Liver (tissue), 3 donors: ENCODE measurements at regions not wholly inside any gene's neighbourhood (a gene's known extent, or its start where the extent isn't known, plus 50 kb on each side); places are given as distances from the start of the nearest gene placed in this dataset.

Experiments used
- CTCF ChIP-seq: fragments of 150-350 bp; IDR thresholded peaks from 2 replicates; pipeline ENCODE4 v1.5.1; 2017; ENCODE audit warnings: improper control_type of control experiment, low read depth, low read length; ENCODE audit not compliant: missing input control
- GABPA ChIP-seq, 2 donors: IDR thresholded peaks in 1 of 2; conservative IDR thresholded peaks in 1 of 2; 2 replicates each; pipeline ENCODE4 v1.6.1; 2016; ENCODE audit warnings: antibody characterized with exemption in 2 of 2, mild to moderate bottlenecking in 1 of 2, moderate library complexity in 1 of 2
- TAF1 ChIP-seq: conservative IDR thresholded peaks from 2 replicates; pipeline ENCODE4 v1.6.1; 2016; ENCODE audit warnings: antibody characterized with exemption, mild to moderate bottlenecking
- donor health status: healthy.
- donor health status: healthy.

- TF ChIP-seq GABPA (IDR thresholded peaks at IDR 0.05 in 1 of 2, conservative IDR thresholded peaks at IDR 0.05 in 1 of 2) (no peak), CTCF (no peak), TAF1 (no peak)
These were observed 121.9 kb upstream of the JUN start for GRCh38 chr1:58905628-58906221.
